Endothelial cell (in vitro differentiated cells): ENCODE measurements at regions not wholly inside any gene's neighbourhood (a gene's known extent, or its start where the extent isn't known, plus 50 kb on each side); places are given as distances from the start of the nearest gene placed in this dataset.
A peak's percentile ranks its signal among the peaks of the same experiment; 100 is the strongest.

Source experiments
- DNase-seq: peaks from one replicate; pipeline ENCODE4 v3.0.0; 2021; ENCODE audit warnings: low spot score
- H3K27ac Mint-ChIP-seq: one replicate; pipeline ENCODE4 v1.8.0; 2021; ENCODE audit warnings: mixed read lengths, inconsistent platforms; ENCODE audit not compliant: unreplicated experiment
- H3K27me3 Mint-ChIP-seq: one replicate; pipeline ENCODE4 v1.8.0; 2021; ENCODE audit warnings: mild to moderate bottlenecking, moderate library complexity, mixed read lengths, inconsistent platforms; ENCODE audit not compliant: unreplicated experiment
- H3K36me3 Mint-ChIP-seq: one replicate; pipeline ENCODE4 v1.8.0; 2021; ENCODE audit warnings: mild to moderate bottlenecking, low read depth, mixed read lengths, inconsistent platforms; ENCODE audit not compliant: unreplicated experiment
- H3K4me1 Mint-ChIP-seq: one replicate; pipeline ENCODE4 v1.8.0; 2021; ENCODE audit warnings: mild to moderate bottlenecking, mixed read lengths, inconsistent platforms; ENCODE audit not compliant: unreplicated experiment
- H3K4me3 Mint-ChIP-seq: one replicate; pipeline ENCODE4 v1.8.0; 2021; ENCODE audit warnings: mild to moderate bottlenecking, mixed read lengths, inconsistent platforms; ENCODE audit not compliant: unreplicated experiment
- H3K9me3 Mint-ChIP-seq: one replicate; pipeline ENCODE4 v1.8.0; 2021; ENCODE audit warnings: mixed read lengths, inconsistent platforms; ENCODE audit not compliant: unreplicated experiment
- TF ChIP-seq, protein P1 (sequence below): fragments of 200-600 bp; sonication (generic); IDR thresholded peaks from one replicate; pipeline ENCODE4 v1.5.0; 2021; ENCODE audit warnings: antibody characterized with exemption; ENCODE audit not compliant: unreplicated experiment

DNA sequence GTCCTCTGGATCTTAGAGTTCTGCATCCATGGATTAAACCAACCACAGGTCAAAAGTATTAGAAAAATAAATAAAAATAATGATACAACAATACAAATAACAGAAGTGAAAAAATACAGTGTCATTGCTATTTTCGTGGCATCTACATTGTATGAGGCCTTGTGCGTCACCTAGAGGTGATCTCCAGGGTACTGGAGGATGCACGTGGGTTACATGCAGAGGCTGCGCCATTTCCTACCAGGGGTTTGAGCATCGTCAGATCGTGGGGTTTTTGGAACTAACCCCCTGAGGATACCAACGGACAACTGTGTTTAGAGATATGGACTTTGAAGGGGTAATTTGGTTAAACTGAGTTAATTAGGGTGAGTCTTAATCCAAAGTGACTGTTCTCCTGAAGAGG, 224.7 kb downstream of the ENGASE start:
- H3K36me3 Mint-ChIP-seq: no peaks in the 10 kb centered on the region

DNA sequence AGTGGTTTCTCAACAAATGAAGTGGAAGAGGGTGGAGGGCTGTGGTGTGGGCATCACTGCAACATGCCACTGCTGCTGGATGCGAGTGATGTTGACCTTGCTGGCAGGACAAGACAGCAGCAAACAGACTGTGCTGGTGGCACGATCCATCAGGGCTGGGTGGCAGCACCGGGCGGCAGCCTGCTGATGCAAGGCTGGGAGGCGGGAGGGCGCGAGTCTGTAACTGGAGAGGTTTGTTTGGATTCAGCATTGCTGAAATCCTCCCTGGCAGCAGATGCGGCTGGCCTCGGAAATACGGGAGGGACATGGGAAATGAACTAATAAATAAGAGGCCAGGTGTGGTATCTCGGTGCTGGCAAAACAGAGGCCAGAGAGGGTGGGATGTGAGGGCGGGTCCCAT, 224.2 kb downstream of the ENGASE start:
- no peaks in the 10 kb centered on the region for H3K4me1 Mint-ChIP-seq
- H3K4me3 Mint-ChIP-seq: no peak overlapping the region
- H3K9me3 Mint-ChIP-seq: no peaks in the 10 kb centered on the region
- H3K27ac Mint-ChIP-seq: no peak overlapping the region
- H3K36me3 Mint-ChIP-seq: no peaks in the 10 kb centered on the region
- TF ChIP-seq, protein P1, sequence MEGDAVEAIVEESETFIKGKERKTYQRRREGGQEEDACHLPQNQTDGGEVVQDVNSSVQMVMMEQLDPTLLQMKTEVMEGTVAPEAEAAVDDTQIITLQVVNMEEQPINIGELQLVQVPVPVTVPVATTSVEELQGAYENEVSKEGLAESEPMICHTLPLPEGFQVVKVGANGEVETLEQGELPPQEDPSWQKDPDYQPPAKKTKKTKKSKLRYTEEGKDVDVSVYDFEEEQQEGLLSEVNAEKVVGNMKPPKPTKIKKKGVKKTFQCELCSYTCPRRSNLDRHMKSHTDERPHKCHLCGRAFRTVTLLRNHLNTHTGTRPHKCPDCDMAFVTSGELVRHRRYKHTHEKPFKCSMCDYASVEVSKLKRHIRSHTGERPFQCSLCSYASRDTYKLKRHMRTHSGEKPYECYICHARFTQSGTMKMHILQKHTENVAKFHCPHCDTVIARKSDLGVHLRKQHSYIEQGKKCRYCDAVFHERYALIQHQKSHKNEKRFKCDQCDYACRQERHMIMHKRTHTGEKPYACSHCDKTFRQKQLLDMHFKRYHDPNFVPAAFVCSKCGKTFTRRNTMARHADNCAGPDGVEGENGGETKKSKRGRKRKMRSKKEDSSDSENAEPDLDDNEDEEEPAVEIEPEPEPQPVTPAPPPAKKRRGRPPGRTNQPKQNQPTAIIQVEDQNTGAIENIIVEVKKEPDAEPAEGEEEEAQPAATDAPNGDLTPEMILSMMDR: no peak
- peaks cover 1% of the 10 kb centered on the region for H3K27me3 Mint-ChIP-seq
- DNase-seq: no peak

More for the DNA sequence above, 224.7 kb downstream of the ENGASE start:
- Mint-ChIP-seq H3K27me3 (peaks cover 1% of the 10 kb centered on the region), H3K4me1 (no peaks in the 10 kb centered on the region), H3K9me3 (no peaks in the 10 kb centered on the region), H3K27ac (no peak overlapping the region), H3K4me3 (no peak overlapping the region)
- TF ChIP-seq, protein P1: no peak
- no peak for DNase-seq

DNA sequence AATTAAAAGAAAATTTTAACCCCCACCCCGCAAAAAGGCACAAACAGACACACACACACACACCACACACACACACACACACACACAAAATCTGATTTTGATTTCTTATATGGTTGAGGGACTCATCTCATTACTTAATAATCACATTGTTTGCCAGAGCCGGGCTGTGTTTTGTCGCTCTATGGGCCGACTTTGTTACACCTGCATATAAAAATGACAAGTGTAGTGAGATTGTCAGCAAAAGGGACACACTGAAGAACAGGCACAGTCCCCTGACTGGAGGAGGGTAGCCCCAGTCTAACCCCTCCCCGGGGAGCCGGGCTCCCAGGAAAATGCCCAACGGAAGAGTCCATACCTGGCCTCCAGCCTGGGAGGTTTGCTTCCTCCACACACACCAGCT, 221.6 kb downstream of the ENGASE start:
- TF ChIP-seq, protein P1: no peak
- H3K27me3 Mint-ChIP-seq: peaks cover 1% of the 10 kb centered on the region
- no peaks in the 10 kb centered on the region for H3K4me1 Mint-ChIP-seq
- no peak for DNase-seq
- no peaks in the 10 kb centered on the region for H3K36me3 Mint-ChIP-seq
- H3K9me3 Mint-ChIP-seq: no peaks in the 10 kb centered on the region
- H3K4me3 Mint-ChIP-seq: no peak overlapping the region
- no peak overlapping the region for H3K27ac Mint-ChIP-seq

DNA sequence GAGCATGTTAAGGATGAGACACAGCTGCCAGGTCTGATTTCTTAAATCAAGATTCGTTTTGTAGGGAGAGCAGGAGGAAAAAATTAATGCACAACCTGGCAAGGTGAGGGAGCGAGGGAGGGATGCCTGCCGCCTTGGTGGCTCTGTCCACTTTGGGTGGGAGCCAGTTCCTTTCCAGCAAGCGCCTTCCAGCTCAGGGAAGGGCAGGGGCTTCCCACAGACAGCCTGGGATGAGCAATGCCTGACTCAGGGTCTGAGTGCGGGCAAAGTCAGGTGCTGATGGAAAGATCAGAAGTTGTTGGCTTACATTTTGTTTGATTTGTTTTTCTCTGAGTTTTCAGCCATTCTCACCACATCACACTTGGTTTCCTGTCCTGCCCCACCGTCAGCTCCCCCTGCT, 220.7 kb downstream of the ENGASE start:
- Mint-ChIP-seq H3K36me3 (no peaks in the 10 kb centered on the region), H3K27me3 (peaks cover under 1% of the 10 kb centered on the region)
- TF ChIP-seq, protein P1: no peak

DNA sequence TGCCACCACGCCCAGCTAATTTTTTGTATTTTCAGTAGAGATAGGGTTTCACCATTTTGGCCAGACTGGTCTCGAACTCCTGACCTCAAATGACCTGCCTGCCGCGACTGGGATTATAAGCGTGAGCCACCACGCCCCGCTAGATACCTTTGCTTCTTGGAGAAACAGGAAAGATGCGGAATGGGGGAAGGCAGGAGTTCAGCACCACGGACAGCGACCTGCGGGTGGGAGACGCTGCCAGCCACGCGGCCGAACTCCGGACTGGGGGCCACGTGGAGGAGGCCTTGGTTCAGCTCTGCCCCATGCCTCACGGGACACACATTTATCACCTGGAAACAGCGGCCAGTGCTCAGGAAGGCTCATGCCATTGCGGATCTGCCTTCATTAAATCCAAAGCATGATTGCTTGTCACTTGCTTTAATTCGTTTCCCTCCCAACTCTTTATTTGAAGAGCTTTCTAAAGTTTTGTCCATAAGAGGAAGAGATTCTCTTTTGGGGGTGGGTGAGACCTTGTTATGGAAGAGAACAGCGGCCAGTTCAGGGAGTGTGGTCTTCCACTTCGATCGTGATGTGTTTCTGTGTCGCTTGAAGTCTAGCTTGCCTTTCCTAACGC, 219.9 kb downstream of the ENGASE start:
- TF ChIP-seq, protein P1: no peak
- Mint-ChIP-seq H3K27ac (no peak overlapping the region), H3K4me1 (no peaks in the 10 kb centered on the region), H3K4me3 (no peak overlapping the region), H3K27me3 (peaks cover 2% of the 10 kb centered on the region), H3K36me3 (no peaks in the 10 kb centered on the region), H3K9me3 (no peaks in the 10 kb centered on the region)
- peak; percentile 91 for DNase-seq

More for the DNA sequence above, 220.7 kb downstream of the ENGASE start:
- no peak overlapping the region for H3K4me3 Mint-ChIP-seq
- H3K9me3 Mint-ChIP-seq: no peaks in the 10 kb centered on the region
- DNase-seq: no peak
- H3K4me1 Mint-ChIP-seq: no peaks in the 10 kb centered on the region
- no peak overlapping the region for H3K27ac Mint-ChIP-seq
